SK-N-SH treated with all-trans-retinoic acid at 6 μM for 48 hours (cell line): ENCODE measurements at regions not wholly inside any gene's neighbourhood (a gene's known extent, or its start where the extent isn't known, plus 50 kb on each side); places are given as distances from the start of the nearest gene placed in this dataset.

ENCODE experiments used
- ATAC-seq: fragments of 200-7000 bp; cut with Tn5 transposase; 3 replicates; pipeline ENCODE4 v1.9.1; 2020; ENCODE audit warnings: mild to moderate bottlenecking, moderate library complexity
- ARNTL ChIP-seq: fragments of 450-650 bp; formaldehyde crosslinking; IDR thresholded peaks from 2 replicates; pipeline ENCODE4 v1.5.0; 2020; ENCODE audit warnings: low read depth, mild to moderate bottlenecking, moderate library complexity, borderline replicate concordance
- BACH2 ChIP-seq: fragments of 250-450 bp; sonication (Bioruptor Pico); IDR thresholded peaks from 2 replicates; pipeline ENCODE4 v1.9.0; 2021; ENCODE audit warnings: mild to moderate bottlenecking, borderline replicate concordance
- CSDC2 ChIP-seq: fragments of 250-450 bp; sonication (Bioruptor Pico); IDR thresholded peaks from 2 replicates; pipeline ENCODE4 v1.5.0; 2020; ENCODE audit warnings: mild to moderate bottlenecking, moderate library complexity
- CSRNP3 ChIP-seq: fragments of 250-450 bp; sonication (Bioruptor Pico); IDR thresholded peaks from 2 replicates; pipeline ENCODE4 v1.5.1; 2021; ENCODE audit warnings: mild to moderate bottlenecking, moderate library complexity
- ESRRG ChIP-seq: fragments of 250-450 bp; sonication (Bioruptor Pico); IDR thresholded peaks from 2 replicates; pipeline ENCODE4 v1.6.1; 2021; ENCODE audit warnings: mild to moderate bottlenecking
- GLIS3 ChIP-seq: fragments of 250-450 bp; sonication (Bioruptor Pico); IDR thresholded peaks from 2 replicates; pipeline ENCODE4 v1.5.0; 2020; ENCODE audit warnings: mild to moderate bottlenecking, moderate library complexity
- ISL1 ChIP-seq: fragments of 250-450 bp; sonication (Bioruptor Pico); IDR thresholded peaks from 2 replicates; pipeline ENCODE4 v2.1.2; 2022; ENCODE audit warnings: mild to moderate bottlenecking, moderate library complexity
- OSR1 ChIP-seq: fragments of 250-450 bp; sonication (Bioruptor Pico); IDR thresholded peaks from 2 replicates; pipeline ENCODE4 v1.8.0; 2022; ENCODE audit warnings: moderate library complexity, mild to moderate bottlenecking, inconsistent platforms
- PPARA ChIP-seq: fragments of 250-450 bp; sonication (Bioruptor Pico); IDR thresholded peaks from 2 replicates; pipeline ENCODE4 v1.5.0; 2020; ENCODE audit warnings: mild to moderate bottlenecking, borderline replicate concordance
- SNAI2 ChIP-seq: fragments of 250-450 bp; sonication (Bioruptor Pico); IDR thresholded peaks from 2 replicates; pipeline ENCODE4 v1.5.0; 2020; ENCODE audit warnings: mild to moderate bottlenecking, moderate library complexity
- TCF4 ChIP-seq: fragments of 250-450 bp; sonication (Bioruptor Pico); IDR thresholded peaks from 2 replicates; pipeline ENCODE4 v1.8.0; 2021; ENCODE audit warnings: mild to moderate bottlenecking, moderate library complexity, borderline replicate concordance
- TOX ChIP-seq: fragments of 250-450 bp; sonication (Bioruptor Pico); IDR thresholded peaks from 2 replicates; pipeline ENCODE4 v1.8.0; 2021; ENCODE audit warnings: mild to moderate bottlenecking, moderate library complexity, borderline replicate concordance
- ZC3H10 ChIP-seq: fragments of 250-450 bp; sonication (Bioruptor Pico); IDR thresholded peaks from 2 replicates; pipeline ENCODE4 v1.5.1; 2021; ENCODE audit warnings: mild to moderate bottlenecking, moderate library complexity
- ZFP3 ChIP-seq: fragments of 250-450 bp; sonication (Bioruptor Pico); IDR thresholded peaks from 2 replicates; pipeline ENCODE4 v1.5.0; 2020; ENCODE audit warnings: mild to moderate bottlenecking, moderate library complexity
- ZFP30 ChIP-seq: fragments of 450-650 bp; formaldehyde crosslinking; IDR thresholded peaks from 2 replicates; pipeline ENCODE4 v1.5.0; 2022; ENCODE audit warnings: mild to moderate bottlenecking, moderate library complexity
- ZNF565 ChIP-seq: fragments of 450-650 bp; formaldehyde crosslinking; conservative IDR thresholded peaks from 2 replicates; pipeline ENCODE4 v1.5.0; 2020; ENCODE audit warnings: low read depth, mild to moderate bottlenecking, moderate library complexity
- ZNF70 ChIP-seq: fragments of 450-650 bp; formaldehyde crosslinking; IDR thresholded peaks from 2 replicates; pipeline ENCODE4 v1.5.0; 2020; ENCODE audit warnings: mild to moderate bottlenecking, moderate library complexity
- ZNF8 ChIP-seq: fragments of 450-650 bp; formaldehyde crosslinking; IDR thresholded peaks from 2 replicates; pipeline ENCODE4 v1.5.0; 2020; ENCODE audit warnings: mild to moderate bottlenecking, moderate library complexity
- TF ChIP-seq, protein P1 (sequence below): fragments of 250-450 bp; sonication (Bioruptor Pico); IDR thresholded peaks from 2 replicates; pipeline ENCODE4 v1.8.0; 2020; ENCODE audit warnings: mild to moderate bottlenecking, moderate library complexity, borderline replicate concordance
- TF ChIP-seq, protein P2 (sequence below): fragments of 250-450 bp; sonication (Bioruptor Pico); IDR thresholded peaks from 2 replicates; pipeline ENCODE4 v1.5.0; 2020; ENCODE audit warnings: mild to moderate bottlenecking, moderate library complexity
- TF ChIP-seq, protein P3 (sequence below): fragments of 250-450 bp; sonication (Bioruptor Pico); IDR thresholded peaks from 2 replicates; pipeline ENCODE4 v1.5.1; 2020; ENCODE audit warnings: low read depth, mild to moderate bottlenecking, moderate library complexity

- ATAC-seq: no peak
- TF ChIP-seq, protein P1, sequence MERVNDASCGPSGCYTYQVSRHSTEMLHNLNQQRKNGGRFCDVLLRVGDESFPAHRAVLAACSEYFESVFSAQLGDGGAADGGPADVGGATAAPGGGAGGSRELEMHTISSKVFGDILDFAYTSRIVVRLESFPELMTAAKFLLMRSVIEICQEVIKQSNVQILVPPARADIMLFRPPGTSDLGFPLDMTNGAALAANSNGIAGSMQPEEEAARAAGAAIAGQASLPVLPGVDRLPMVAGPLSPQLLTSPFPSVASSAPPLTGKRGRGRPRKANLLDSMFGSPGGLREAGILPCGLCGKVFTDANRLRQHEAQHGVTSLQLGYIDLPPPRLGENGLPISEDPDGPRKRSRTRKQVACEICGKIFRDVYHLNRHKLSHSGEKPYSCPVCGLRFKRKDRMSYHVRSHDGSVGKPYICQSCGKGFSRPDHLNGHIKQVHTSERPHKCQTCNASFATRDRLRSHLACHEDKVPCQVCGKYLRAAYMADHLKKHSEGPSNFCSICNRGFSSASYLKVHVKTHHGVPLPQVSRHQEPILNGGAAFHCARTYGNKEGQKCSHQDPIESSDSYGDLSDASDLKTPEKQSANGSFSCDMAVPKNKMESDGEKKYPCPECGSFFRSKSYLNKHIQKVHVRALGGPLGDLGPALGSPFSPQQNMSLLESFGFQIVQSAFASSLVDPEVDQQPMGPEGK (CRISPR knock-in tag): no peak
- TF ChIP-seq ISL1 (CRISPR knock-in tag): no peak
These were observed 287.7 kb upstream of the ID2 start for GRCh38 chr2:8394131-8394530.

GRCh38 chr2:8394569-8395359 lies 287.1 kb upstream of the ID2 start:
- no peak for ATAC-seq
- TF ChIP-seq TCF4 (CRISPR knock-in tag) (no peak), ZFP3 (CRISPR knock-in tag) (no peak), ESRRG (CRISPR knock-in tag) (no peak), ISL1 (CRISPR knock-in tag) (no peak), BACH2 (CRISPR knock-in tag) (no peak), PPARA (CRISPR knock-in tag) (no peak), ZC3H10 (CRISPR knock-in tag) (no peak), CSDC2 (CRISPR knock-in tag) (no peak), ZNF565 (CRISPR knock-in tag) (no peak), OSR1 (CRISPR knock-in tag) (no peak), ZNF8 (CRISPR knock-in tag) (no peak), TOX (CRISPR knock-in tag) (no peak), SNAI2 (CRISPR knock-in tag) (no peak), ZFP30 (CRISPR knock-in tag) (no peak)
- TF ChIP-seq, protein P2, sequence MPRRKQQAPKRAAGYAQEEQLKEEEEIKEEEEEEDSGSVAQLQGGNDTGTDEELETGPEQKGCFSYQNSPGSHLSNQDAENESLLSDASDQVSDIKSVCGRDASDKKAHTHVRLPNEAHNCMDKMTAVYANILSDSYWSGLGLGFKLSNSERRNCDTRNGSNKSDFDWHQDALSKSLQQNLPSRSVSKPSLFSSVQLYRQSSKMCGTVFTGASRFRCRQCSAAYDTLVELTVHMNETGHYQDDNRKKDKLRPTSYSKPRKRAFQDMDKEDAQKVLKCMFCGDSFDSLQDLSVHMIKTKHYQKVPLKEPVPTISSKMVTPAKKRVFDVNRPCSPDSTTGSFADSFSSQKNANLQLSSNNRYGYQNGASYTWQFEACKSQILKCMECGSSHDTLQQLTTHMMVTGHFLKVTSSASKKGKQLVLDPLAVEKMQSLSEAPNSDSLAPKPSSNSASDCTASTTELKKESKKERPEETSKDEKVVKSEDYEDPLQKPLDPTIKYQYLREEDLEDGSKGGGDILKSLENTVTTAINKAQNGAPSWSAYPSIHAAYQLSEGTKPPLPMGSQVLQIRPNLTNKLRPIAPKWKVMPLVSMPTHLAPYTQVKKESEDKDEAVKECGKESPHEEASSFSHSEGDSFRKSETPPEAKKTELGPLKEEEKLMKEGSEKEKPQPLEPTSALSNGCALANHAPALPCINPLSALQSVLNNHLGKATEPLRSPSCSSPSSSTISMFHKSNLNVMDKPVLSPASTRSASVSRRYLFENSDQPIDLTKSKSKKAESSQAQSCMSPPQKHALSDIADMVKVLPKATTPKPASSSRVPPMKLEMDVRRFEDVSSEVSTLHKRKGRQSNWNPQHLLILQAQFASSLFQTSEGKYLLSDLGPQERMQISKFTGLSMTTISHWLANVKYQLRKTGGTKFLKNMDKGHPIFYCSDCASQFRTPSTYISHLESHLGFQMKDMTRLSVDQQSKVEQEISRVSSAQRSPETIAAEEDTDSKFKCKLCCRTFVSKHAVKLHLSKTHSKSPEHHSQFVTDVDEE (CRISPR knock-in tag): no peak
- TF ChIP-seq, protein P3, sequence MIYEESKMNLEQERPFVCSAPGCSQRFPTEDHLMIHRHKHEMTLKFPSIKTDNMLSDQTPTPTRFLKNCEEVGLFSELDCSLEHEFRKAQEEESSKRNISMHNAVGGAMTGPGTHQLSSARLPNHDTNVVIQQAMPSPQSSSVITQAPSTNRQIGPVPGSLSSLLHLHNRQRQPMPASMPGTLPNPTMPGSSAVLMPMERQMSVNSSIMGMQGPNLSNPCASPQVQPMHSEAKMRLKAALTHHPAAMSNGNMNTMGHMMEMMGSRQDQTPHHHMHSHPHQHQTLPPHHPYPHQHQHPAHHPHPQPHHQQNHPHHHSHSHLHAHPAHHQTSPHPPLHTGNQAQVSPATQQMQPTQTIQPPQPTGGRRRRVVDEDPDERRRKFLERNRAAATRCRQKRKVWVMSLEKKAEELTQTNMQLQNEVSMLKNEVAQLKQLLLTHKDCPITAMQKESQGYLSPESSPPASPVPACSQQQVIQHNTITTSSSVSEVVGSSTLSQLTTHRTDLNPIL: no peak

DNA sequence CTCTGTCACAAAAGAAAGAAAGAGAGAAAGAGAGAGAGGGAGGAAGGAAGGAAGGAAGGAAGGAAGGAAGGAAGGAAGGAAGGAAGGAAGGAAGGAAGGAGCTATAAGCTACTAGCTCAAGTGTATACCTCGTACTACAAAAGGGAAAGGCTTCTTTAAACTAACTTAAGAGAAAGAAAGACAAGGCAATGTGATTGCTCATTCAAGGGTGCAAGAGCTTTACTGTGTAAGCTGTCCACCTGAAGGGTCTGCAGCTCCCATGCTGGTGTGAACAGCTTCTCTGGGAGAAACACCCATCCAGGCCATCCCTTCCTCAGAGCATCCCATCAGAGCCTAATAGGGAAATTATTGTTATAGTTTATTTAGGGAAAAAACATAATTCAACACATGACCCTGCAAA lies 286.1 kb upstream of the ID2 start:
- ATAC-seq: no peak
- TF ChIP-seq ZFP3 (CRISPR knock-in tag) (no peak), ZNF70 (CRISPR knock-in tag) (no peak), CSRNP3 (CRISPR knock-in tag) (no peak), PPARA (CRISPR knock-in tag) (no peak), CSDC2 (CRISPR knock-in tag) (no peak), ZNF8 (CRISPR knock-in tag) (no peak), TOX (CRISPR knock-in tag) (no peak), ZNF565 (CRISPR knock-in tag) (no peak), ARNTL (CRISPR knock-in tag) (no peak), ESRRG (CRISPR knock-in tag) (no peak), ZC3H10 (CRISPR knock-in tag) (no peak), TCF4 (CRISPR knock-in tag) (no peak), ISL1 (CRISPR knock-in tag) (no peak), GLIS3 (CRISPR knock-in tag) (no peak)
- TF ChIP-seq, protein P3: no peak
- TF ChIP-seq, protein P1 (CRISPR knock-in tag): no peak
